Gastroesophageal sphincter (tissue), 3 donors: ENCODE measurements at regions not wholly inside any gene's neighbourhood (a gene's known extent, or its start where the extent isn't known, plus 50 kb on each side); places are given as distances from the start of the nearest gene placed in this dataset.

Source experiments
- POLR2AphosphoS5 ChIP-seq: sonication (generic); formaldehyde crosslinking; IDR thresholded peaks from one replicate; pipeline ENCODE4 v1.6.1; 2017; ENCODE audit warnings: antibody characterized with exemption
- TF ChIP-seq, protein P1 (sequence below), 4 experiments: fragments of 200-600 bp in 2 of 4; fragments of 450-650 bp in 2 of 4; sonication (generic) in 1 of 4; IDR thresholded peaks; one replicate each; pipeline ENCODE4 v1.5.1; 2017 to 2019; ENCODE audit warnings: antibody characterized with exemption in 4 of 4, mild to moderate bottlenecking in 2 of 4, moderate library complexity in 2 of 4

GRCh38 chr4:148874331-148874730, 432.1 kb upstream of the NR3C2 start:
- TF ChIP-seq POLR2AphosphoS5: no peak
- TF ChIP-seq, protein P1, sequence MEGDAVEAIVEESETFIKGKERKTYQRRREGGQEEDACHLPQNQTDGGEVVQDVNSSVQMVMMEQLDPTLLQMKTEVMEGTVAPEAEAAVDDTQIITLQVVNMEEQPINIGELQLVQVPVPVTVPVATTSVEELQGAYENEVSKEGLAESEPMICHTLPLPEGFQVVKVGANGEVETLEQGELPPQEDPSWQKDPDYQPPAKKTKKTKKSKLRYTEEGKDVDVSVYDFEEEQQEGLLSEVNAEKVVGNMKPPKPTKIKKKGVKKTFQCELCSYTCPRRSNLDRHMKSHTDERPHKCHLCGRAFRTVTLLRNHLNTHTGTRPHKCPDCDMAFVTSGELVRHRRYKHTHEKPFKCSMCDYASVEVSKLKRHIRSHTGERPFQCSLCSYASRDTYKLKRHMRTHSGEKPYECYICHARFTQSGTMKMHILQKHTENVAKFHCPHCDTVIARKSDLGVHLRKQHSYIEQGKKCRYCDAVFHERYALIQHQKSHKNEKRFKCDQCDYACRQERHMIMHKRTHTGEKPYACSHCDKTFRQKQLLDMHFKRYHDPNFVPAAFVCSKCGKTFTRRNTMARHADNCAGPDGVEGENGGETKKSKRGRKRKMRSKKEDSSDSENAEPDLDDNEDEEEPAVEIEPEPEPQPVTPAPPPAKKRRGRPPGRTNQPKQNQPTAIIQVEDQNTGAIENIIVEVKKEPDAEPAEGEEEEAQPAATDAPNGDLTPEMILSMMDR (IDR thresholded peaks at IDR 0.05): no peak
